H1 (cell line): ENCODE measurements at regions not wholly inside any gene's neighbourhood (a gene's known extent, or its start where the extent isn't known, plus 50 kb on each side); places are given as distances from the start of the nearest gene placed in this dataset.

ENCODE experiments used
- CTCF ChIA-PET: fragments of 300-600 bp; sonication (Branson Sonifier 250); formaldehyde crosslinking; loops from one replicate; lab custom pipeline; 2021; ENCODE audit not compliant: partially characterized antibody; lab: Charles Lee
- POLR2A ChIA-PET: fragments of 300-600 bp; sonication (Branson Sonifier 250); formaldehyde crosslinking; loops from one replicate; lab custom pipeline; 2021; ENCODE audit warnings: inconsistent platforms; ENCODE audit not compliant: partially characterized antibody; lab: Charles Lee
- DNase-seq, 2 experiments: peaks; one replicate each; pipeline versions ENCODE4 v3.0.0 to v3.0.0-alpha.2; 2010 to 2022; ENCODE audit warnings: low spot score in 2 of 2, low read depth in 1 of 2, mixed read lengths in 1 of 2
- FAIRE-seq: peaks from 2 replicates; lab custom pipeline; 2011; peaks lifted over from hg19 to GRCh38; lab: Jason Lieb, UNC
- H2AFZ ChIP-seq: 2 replicates; pipeline ENCODE4 v1.8.1; 2012; ENCODE audit warnings: low read length, inconsistent platforms
- H2AK5ac ChIP-seq: 2 replicates; pipeline ENCODE4 v1.6.1; 2013; ENCODE audit warnings: low read depth, low read length
- H2BK120ac ChIP-seq: replicated peaks from 2 replicates; pipeline ENCODE3; 2013; ENCODE audit warnings: low read depth, low read length, inconsistent platforms
- H2BK12ac ChIP-seq: 2 replicates; pipeline ENCODE4 v1.6.1; 2013; ENCODE audit warnings: low read depth, low read length
- H2BK15ac ChIP-seq: 2 replicates; pipeline ENCODE4 v1.6.1; 2013; ENCODE audit warnings: low read length
- H2BK20ac ChIP-seq: 2 replicates; pipeline ENCODE4 v1.6.1; 2013; ENCODE audit warnings: low read length
- H2BK5ac ChIP-seq: 2 replicates; pipeline ENCODE4 v1.6.1; 2013; ENCODE audit warnings: low read depth, low read length
- H3K14ac ChIP-seq: 2 replicates; pipeline ENCODE4 v1.6.1; 2013; ENCODE audit warnings: inconsistent platforms; ENCODE audit not compliant: insufficient read length
- H3K18ac ChIP-seq: 2 replicates; pipeline ENCODE4 v1.6.1; 2013; ENCODE audit warnings: low read length; ENCODE audit errors: extremely low read depth
- H3K23ac ChIP-seq: 2 replicates; pipeline ENCODE4 v1.6.1; 2013; ENCODE audit warnings: inconsistent platforms; ENCODE audit not compliant: insufficient read length
- H3K23me2 ChIP-seq: 2 replicates; pipeline ENCODE4 v1.6.1; 2013; ENCODE audit warnings: low read depth, low read length
- H3K27ac ChIP-seq: 2 replicates; pipeline ENCODE4 v1.6.1; 2011; ENCODE audit warnings: low read depth, low read length, inconsistent platforms
- H3K27me3 ChIP-seq, 4 experiments: replicated peaks in 1 of 4; 1 replicate in 1 of 4; 2 replicates in 3 of 4; pipeline versions ENCODE4 v1.6.1 to v1.8.1; 2011 to 2013; ENCODE audit warnings: low read length in 3 of 4, mild to moderate bottlenecking in 3 of 4, inconsistent platforms in 2 of 4, mixed read lengths in 2 of 4, moderate library complexity in 1 of 4; ENCODE audit not compliant: control insufficient read depth in 3 of 4, insufficient read depth in 3 of 4; ENCODE audit errors: extremely low read depth in 1 of 4
- H3K36me3 ChIP-seq, 4 experiments: 2 replicates each; pipeline versions ENCODE4 v1.6.1 to v1.8.1; 2011 to 2013; ENCODE audit warnings: mild to moderate bottlenecking in 4 of 4, low read length in 3 of 4, moderate library complexity in 2 of 4, control low read depth in 1 of 4, inconsistent platforms in 1 of 4; ENCODE audit not compliant: insufficient read depth in 4 of 4, control insufficient read depth in 2 of 4
- H3K4ac ChIP-seq: replicated peaks from 2 replicates; pipeline ENCODE3; 2013; ENCODE audit warnings: low read length, low read depth, mixed read lengths, inconsistent platforms; ENCODE audit not compliant: insufficient read length
- H3K4me1 ChIP-seq, 4 experiments: replicated peaks in 1 of 4; 1 replicate in 1 of 4; 2 replicates in 3 of 4; pipeline versions ENCODE4 v1.6.1 to v1.8.1; 2011 to 2013; ENCODE audit warnings: low read length in 3 of 4, inconsistent platforms in 2 of 4, mixed read lengths in 1 of 4; ENCODE audit not compliant: insufficient read depth in 4 of 4, control insufficient read depth in 3 of 4
- H3K4me2 ChIP-seq, 2 experiments: 2 replicates each; pipeline versions ENCODE4 v1.6.1 to v1.8.1; 2011 to 2013; ENCODE audit warnings: low read depth in 2 of 2, low read length in 2 of 2, control low read depth in 1 of 2, inconsistent platforms in 1 of 2, mild to moderate bottlenecking in 1 of 2; ENCODE audit not compliant: insufficient read depth in 1 of 2
- H3K4me3 ChIP-seq, 4 experiments: fragments of 200-600, 300-600 bp in 1 of 4; sonication (generic), shearing (Covaris generic), sonication (Bioruptor Twin) in 1 of 4; 2 replicates each; pipeline versions ENCODE4 v1.5.1 to v1.8.1; 2011 to 2016; ENCODE audit warnings: low read length in 4 of 4, low read depth in 3 of 4, control low read depth in 2 of 4, inconsistent platforms in 2 of 4, mild to moderate bottlenecking in 2 of 4, mixed read lengths in 1 of 4, moderate library complexity in 1 of 4; ENCODE audit not compliant: insufficient read depth in 2 of 4; ENCODE audit errors: extremely low read depth in 1 of 4
- H3K56ac ChIP-seq: replicated peaks from 2 replicates; pipeline ENCODE3; 2013; ENCODE audit warnings: low read depth, mild to moderate bottlenecking, mixed read lengths, low read length, inconsistent platforms; ENCODE audit not compliant: insufficient read length
- H3K79me1 ChIP-seq: 2 replicates; pipeline ENCODE4 v1.6.1; 2013; ENCODE audit warnings: low read depth, low read length, control low read depth
- H3K79me2 ChIP-seq, 2 experiments: 2 replicates each; pipeline versions ENCODE4 v1.6.1 to v1.8.1; 2012 to 2013; ENCODE audit warnings: low read length in 2 of 2, mild to moderate bottlenecking in 2 of 2, inconsistent platforms in 1 of 2; ENCODE audit not compliant: insufficient read depth in 2 of 2, control insufficient read depth in 1 of 2
- H3K9ac ChIP-seq, 4 experiments: replicated peaks in 1 of 4; 1 replicate in 1 of 4; 2 replicates in 3 of 4; pipeline versions ENCODE4 v1.6.1 to v1.8.1; 2011 to 2013; ENCODE audit warnings: low read depth in 3 of 4, low read length in 3 of 4, control low read depth in 2 of 4, mild to moderate bottlenecking in 2 of 4, moderate library complexity in 2 of 4, inconsistent platforms in 1 of 4; ENCODE audit errors: extremely low read depth in 1 of 4
- H3K9me3 ChIP-seq, 2 experiments: 2 replicates each; pipeline versions ENCODE4 v1.6.1 to v1.8.1; 2012 to 2013; ENCODE audit warnings: mild to moderate bottlenecking in 2 of 2, moderate library complexity in 2 of 2, control low read depth in 1 of 2, inconsistent platforms in 1 of 2, low read depth in 1 of 2, low read length in 1 of 2, mixed read lengths in 1 of 2; ENCODE audit not compliant: insufficient read depth in 2 of 2
- H4K20me1 ChIP-seq, 2 experiments: replicated peaks in 1 of 2; 2 replicates each; pipeline versions ENCODE3 to v1.8.1; 2011 to 2013; ENCODE audit warnings: inconsistent platforms in 2 of 2, low read length in 2 of 2, mild to moderate bottlenecking in 1 of 2; ENCODE audit not compliant: insufficient read depth in 2 of 2, control insufficient read depth in 1 of 2
- H4K5ac ChIP-seq: 2 replicates; pipeline ENCODE4 v1.6.1; 2013; ENCODE audit warnings: low read length, low read depth, mixed read lengths, inconsistent platforms; ENCODE audit not compliant: insufficient read length
- H4K8ac ChIP-seq: 2 replicates; pipeline ENCODE4 v1.8.0; 2013; ENCODE audit warnings: mild to moderate bottlenecking, moderate library complexity, low read length, inconsistent platforms; ENCODE audit not compliant: insufficient read depth; ENCODE audit errors: extremely low read depth
- H4K91ac ChIP-seq: replicated peaks from 2 replicates; pipeline ENCODE3; 2013; ENCODE audit warnings: low read length, mixed read lengths, inconsistent platforms; ENCODE audit not compliant: insufficient read length
- ATF2 ChIP-seq: IDR thresholded peaks from 2 replicates; pipeline ENCODE4 v1.6.1; 2012; ENCODE audit warnings: low read length, inconsistent platforms
- BACH1 ChIP-seq: IDR thresholded peaks from 2 replicates; pipeline ENCODE4 v1.6.1; 2012; ENCODE audit warnings: low read length, improper control_type of control experiment
- CEBPB ChIP-seq: IDR thresholded peaks from 2 replicates; pipeline ENCODE4 v1.6.1; 2012; ENCODE audit warnings: low read depth, low read length
- CHD1 ChIP-seq: IDR thresholded peaks from 2 replicates; pipeline ENCODE4 v1.6.1; 2012; ENCODE audit warnings: low read depth, low read length, improper control_type of control experiment
- CHD2 ChIP-seq: IDR thresholded peaks from 2 replicates; pipeline ENCODE4 v1.6.1; 2012; ENCODE audit warnings: low read length, improper control_type of control experiment
- CTBP2 ChIP-seq: IDR thresholded peaks from 2 replicates; pipeline ENCODE4 v1.7.0; 2011; ENCODE audit warnings: borderline replicate concordance, mild to moderate bottlenecking, moderate library complexity, mixed read lengths, low read length; ENCODE audit not compliant: insufficient read depth, insufficient read length
- CTCF ChIP-seq, 3 experiments: IDR thresholded peaks; 1 replicate in 2 of 3; 2 replicates in 1 of 3; pipeline versions ENCODE4 v1.5.1 to v1.6.1; 2011; ENCODE audit warnings: low read length in 3 of 3, mild to moderate bottlenecking in 3 of 3, inconsistent platforms in 2 of 3, low read depth in 1 of 3, moderate library complexity in 1 of 3; ENCODE audit not compliant: insufficient read depth in 1 of 3; ENCODE audit errors: control extremely low read depth in 1 of 3
- HDAC6 ChIP-seq: IDR thresholded peaks from one replicate; pipeline ENCODE4 v1.7.1; 2012; ENCODE audit warnings: low read depth, mild to moderate bottlenecking, inconsistent platforms, low read length, moderate library complexity
- KDM1A ChIP-seq: fragments of 200-600, 300-600 bp; sonication (generic); IDR thresholded peaks from 2 replicates; pipeline ENCODE4 v1.7.1; 2016; ENCODE audit warnings: mild to moderate bottlenecking, low read length, borderline replicate concordance
- NRF1 ChIP-seq: IDR thresholded peaks from 2 replicates; pipeline ENCODE4 v1.6.1; 2011; ENCODE audit warnings: mild to moderate bottlenecking, low read depth, low read length, improper control_type of control experiment
- SIX5 ChIP-seq: IDR thresholded peaks from 2 replicates; pipeline ENCODE4 v1.6.1; 2011; ENCODE audit warnings: mild to moderate bottlenecking, low read depth, low read length
- WGBS, 2 experiments: shearing (Covaris generic) in 1 of 2; methylation state at CpG; one replicate each; pipeline versions ENCODE4 v1.1.6 to v1.1.7; 2013 to 2015; ENCODE audit warnings: low lambda C conversion rate in 2 of 2, mixed read lengths in 2 of 2, inconsistent platforms in 1 of 2, low coverage in 1 of 2, missing lambda C conversion rate in 1 of 2; ENCODE audit not compliant: insufficient replicate concordance in 2 of 2, insufficient coverage in 1 of 2, insufficient read length in 1 of 2; ENCODE audit errors: extremely low coverage in 1 of 2, missing lambda C conversion rate in 1 of 2; 5-methylcytosine and 5-hydroxymethylcytosine counted together

DNA sequence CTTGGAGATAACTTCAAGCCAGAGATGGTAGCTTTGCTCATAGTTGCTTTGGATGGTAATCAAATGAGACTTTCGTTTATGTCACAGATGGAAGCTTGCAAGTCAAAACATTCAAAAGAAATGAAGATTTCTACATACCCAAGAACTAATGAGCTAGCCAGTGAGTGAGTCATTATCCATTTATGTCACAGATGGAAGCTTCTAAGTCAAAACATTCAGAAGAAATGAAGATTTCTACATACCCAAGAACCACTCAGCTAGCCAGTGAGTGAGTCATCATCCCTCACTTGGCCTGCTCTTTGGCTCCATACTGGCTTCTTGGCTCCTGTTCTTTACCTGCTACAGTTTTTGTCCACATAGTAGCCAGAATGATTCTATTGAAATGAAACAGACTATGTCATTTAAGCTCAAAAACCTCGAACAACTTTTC lies 559.8 kb upstream of the CBLB start:
- Histone ChIP-seq H3K23ac (no peak overlapping the region), H3K27me3 (no peaks in the 10 kb centered on the region), H3K36me3 (no peaks in the 10 kb centered on the region), H3K79me2 (no peaks in the 10 kb centered on the region), H2BK12ac (no peak overlapping the region), H4K5ac (no peak overlapping the region), H3K18ac (no peak overlapping the region), H3K4me2 (no peak overlapping the region), H3K9me3 (no peaks in the 10 kb centered on the region), H4K8ac (no peak overlapping the region), H2BK5ac (no peak overlapping the region), H2BK15ac (no peak overlapping the region), H4K91ac (no peak overlapping the region), H2AK5ac (no peak overlapping the region), H2BK120ac (no peak overlapping the region), H3K14ac (no peak overlapping the region), H3K27ac (no peak overlapping the region), H3K4me3 (no peak overlapping the region), H3K79me1 (no peaks in the 10 kb centered on the region), H2BK20ac (no peak overlapping the region), H2AFZ (no peak overlapping the region), H3K9ac (no peak overlapping the region), H3K4ac (no peak overlapping the region), H3K56ac (no peak overlapping the region), H4K20me1 (no peaks in the 10 kb centered on the region), H3K23me2 (no peaks in the 10 kb centered on the region), H3K4me1 (no peaks in the 10 kb centered on the region)
- WGBS, 2 experiments = 91% methylated on average over 2 of the region's 2 CpGs; no CpG with 5 or more reads in 1 of the 2 experiments
- no peak for FAIRE-seq
- no peak for DNase-seq
- POLR2A ChIA-PET = no interaction called here
- CTCF ChIA-PET = interaction anchor here (0.6 to 1.5 kb wide), 2 partner anchors 10 to 133 kb away, joined by 3 to 4 read pairs; no protein-coding TSS in a partner anchor
- TF ChIP-seq CTCF (IDR thresholded peaks at IDR 0.05; ENCODE audit: control extremely low read depth in 1 of 3, insufficient read depth in 1 of 3, low read depth in 1 of 3, low read length in 3 of 3) (no peak), CEBPB (no peak), CHD2 (no peak), KDM1A (no peak), SIX5 (no peak), BACH1 (no peak), CTBP2 (no peak), NRF1 (no peak), HDAC6 (no peak), CHD1 (no peak), ATF2 (no peak)
